GM12878 (cell line): ENCODE measurements at regions not wholly inside any gene's neighbourhood (a gene's known extent, or its start where the extent isn't known, plus 50 kb on each side); places are given as distances from the start of the nearest gene placed in this dataset.

Source experiments
- ATAC-seq: fragments of 200-7000 bp; cut with Tn5 transposase; 3 replicates; pipeline ENCODE4 v1.9.1; 2020; ENCODE audit warnings: mild to moderate bottlenecking, moderate library complexity
- BruUV-seq: library from RNA; stranded (reverse); fragments of 400-500 nt; replicated peaks from 2 replicates; lab custom pipeline; 2021; lab: Mats Ljungman, UMichigan
- CTCF ChIA-PET: fragments of 300-600 bp; sonication (Branson Sonifier 250); formaldehyde crosslinking; extraction: SDS; loops from one replicate; lab custom pipeline; 2021; ENCODE audit warnings: inconsistent platforms; lab: Yijun Ruan, JAX
- POLR2A ChIA-PET: fragments of 350-600 bp; formaldehyde crosslinking; extraction: SDS; loops from one replicate; lab custom pipeline; 2021; ENCODE audit warnings: inconsistent platforms; lab: Charles Lee
- RAD21 ChIA-PET: fragments of 300-600 bp; sonication (Branson Sonifier 250); formaldehyde crosslinking; loops from one replicate; lab custom pipeline; 2023; ENCODE audit warnings: antibody characterized with exemption; ENCODE audit not compliant: unreplicated experiment; lab: Charles Lee
- SMC1A ChIA-PET: fragments of 300-600 bp; sonication (Branson Sonifier 250); formaldehyde crosslinking; loops from one replicate; lab custom pipeline; 2023; ENCODE audit not compliant: unreplicated experiment, uncharacterized antibody; lab: Charles Lee
- DNase-seq: peaks from one replicate; pipeline ENCODE4 v3.0.0-alpha.2; 2011; ENCODE audit warnings: low read depth, low spot score
- FAIRE-seq: peaks from 3 replicates; lab custom pipeline; 2011; peaks lifted over from hg19 to GRCh38; lab: Jason Lieb, UNC
- H2AFZ ChIP-seq: 2 replicates; pipeline ENCODE4 v1.6.0; 2011; ENCODE audit warnings: low read depth, low read length, control low read depth; ENCODE audit not compliant: control insufficient read depth
- H3K27ac ChIP-seq: 2 replicates; pipeline ENCODE4 v1.5.1; 2011; ENCODE audit warnings: control low read depth; ENCODE audit not compliant: control insufficient read depth, insufficient read depth
- H3K27me3 ChIP-seq, 2 experiments: replicated peaks in 1 of 2; 2 replicates each; pipeline versions ENCODE4 v1.6.0 to v1.6.1; 2011; ENCODE audit warnings: low read length in 1 of 2; ENCODE audit not compliant: control insufficient read depth in 2 of 2, insufficient read depth in 2 of 2
- H3K36me3 ChIP-seq, 2 experiments: 2 replicates each; pipeline ENCODE4 v1.5.1; 2011; ENCODE audit warnings: low read length in 1 of 2; ENCODE audit not compliant: control insufficient read depth in 2 of 2, insufficient read depth in 2 of 2
- H3K4me1 ChIP-seq: 2 replicates; pipeline ENCODE4 v1.6.1; 2011; ENCODE audit warnings: mild to moderate bottlenecking, low read length, moderate library complexity, mixed read lengths; ENCODE audit not compliant: control insufficient read depth, insufficient read depth
- H3K4me2 ChIP-seq: 2 replicates; pipeline ENCODE4 v1.6.0; 2011; ENCODE audit warnings: control low read depth; ENCODE audit not compliant: control insufficient read depth, insufficient read depth
- H3K4me3 ChIP-seq: fragments of 200-600 bp; sonication (generic); 2 replicates; pipeline ENCODE4 v1.5.1; 2016
- H3K79me2 ChIP-seq: 2 replicates; pipeline ENCODE4 v1.6.0; 2011; ENCODE audit warnings: low read length; ENCODE audit not compliant: control insufficient read depth, insufficient read depth
- H3K9ac ChIP-seq: 2 replicates; pipeline ENCODE4 v1.8.0; 2011; ENCODE audit warnings: low read length, control low read depth, mixed read lengths; ENCODE audit not compliant: control insufficient read depth, insufficient read depth
- H3K9me3 ChIP-seq: replicated peaks from 3 replicates; pipeline ENCODE4 v1.5.1; 2011; ENCODE audit warnings: mild to moderate bottlenecking, low read length; ENCODE audit not compliant: control insufficient read depth, insufficient read depth
- H4K20me1 ChIP-seq: 2 replicates; pipeline ENCODE4 v1.6.0; 2011; ENCODE audit not compliant: control insufficient read depth, insufficient read depth
- BACH1 ChIP-seq: fragments of 450-650 bp; IDR thresholded peaks from 2 replicates; pipeline ENCODE4 v1.6.1; 2017; ENCODE audit warnings: mild to moderate bottlenecking, borderline replicate concordance
- CBX5 ChIP-seq: sonication (generic); IDR thresholded peaks from 2 replicates; pipeline ENCODE4 v1.6.1; 2016; ENCODE audit warnings: low read depth, moderate library complexity, mild to moderate bottlenecking, inconsistent platforms
- CHD1 ChIP-seq: IDR thresholded peaks from 2 replicates; pipeline ENCODE4 v1.6.1; 2012; ENCODE audit warnings: low read depth, low read length, improper control_type of control experiment
- ELK1 ChIP-seq: IDR thresholded peaks from 2 replicates; pipeline ENCODE4 v1.6.1; 2012; ENCODE audit warnings: low read depth, low read length, improper control_type of control experiment
- ETV6 ChIP-seq, 2 experiments: fragments of 450-650 bp in 1 of 2; IDR thresholded peaks in 1 of 2; conservative IDR thresholded peaks in 1 of 2; 2 replicates each; pipeline ENCODE4 v1.6.1; 2014; ENCODE audit warnings: antibody characterized with exemption in 1 of 2, borderline replicate concordance in 1 of 2, low read depth in 1 of 2, mild to moderate bottlenecking in 1 of 2, moderate library complexity in 1 of 2
- MLLT1 ChIP-seq: fragments of 450-650 bp; IDR thresholded peaks from 2 replicates; pipeline ENCODE4 v1.6.1; 2016; ENCODE audit warnings: mild to moderate bottlenecking
- MYB ChIP-seq: fragments of 150-350 bp; IDR thresholded peaks from 2 replicates; pipeline ENCODE4 v1.6.1; 2014; ENCODE audit warnings: mild to moderate bottlenecking, low read depth, low read length, borderline replicate concordance
- REST ChIP-seq: IDR thresholded peaks from 2 replicates; pipeline ENCODE4 v1.6.1; 2012; ENCODE audit warnings: mild to moderate bottlenecking, low read depth, low read length
- RUNX3 ChIP-seq: IDR thresholded peaks from 2 replicates; pipeline ENCODE4 v1.6.1; 2012; ENCODE audit warnings: low read length, inconsistent platforms
- SIN3A ChIP-seq: IDR thresholded peaks from 2 replicates; pipeline ENCODE4 v1.6.1; 2012; ENCODE audit warnings: low read depth, low read length, improper control_type of control experiment
- SREBF2 ChIP-seq: IDR thresholded peaks from 2 replicates; pipeline ENCODE4 v1.6.1; 2012; ENCODE audit warnings: mild to moderate bottlenecking, low read length
- SUZ12 ChIP-seq: fragments of 200-600 bp; sonication (generic); IDR thresholded peaks from one replicate; pipeline ENCODE4 v1.6.1; 2018; ENCODE audit warnings: antibody characterized with exemption, mild to moderate bottlenecking; ENCODE audit not compliant: unreplicated experiment
- TARDBP ChIP-seq: IDR thresholded peaks from 2 replicates; pipeline ENCODE4 v1.6.1; 2016; ENCODE audit warnings: borderline replicate concordance
- TCF3 ChIP-seq: IDR thresholded peaks from 2 replicates; pipeline ENCODE4 v1.6.1; 2012; ENCODE audit warnings: low read depth, mild to moderate bottlenecking, low read length, borderline replicate concordance; ENCODE audit not compliant: insufficient read depth
- ZNF274 ChIP-seq: IDR thresholded peaks from one replicate; pipeline ENCODE4 v1.8.0; 2011; ENCODE audit not compliant: insufficient read length, insufficient read depth
- WGBS: methylation state at CpG from one replicate; pipeline ENCODE4 v1.1.6; 2016; ENCODE audit warnings: low lambda C conversion rate; ENCODE audit not compliant: insufficient replicate concordance, insufficient coverage; ENCODE audit errors: missing lambda C conversion rate; 5-methylcytosine and 5-hydroxymethylcytosine counted together
- in situ Hi-C: fragments of 300-500 bp; cut with MboI; formaldehyde crosslinking; loops from 9 replicates; pipeline ENCODE4 v1.14.3; 2018; ENCODE audit warnings: mixed read lengths
- intact Hi-C: fragments of 100-400 bp; cut with micrococcal nuclease; formaldehyde crosslinking; loops from one replicate; pipeline ENCODE4 v1.14.2; 2022; ENCODE audit not compliant: unreplicated experiment
- TF ChIP-seq, protein P1 (sequence below): IDR thresholded peaks from 2 replicates; pipeline ENCODE4 v1.6.1; 2011; ENCODE audit warnings: low read depth, low read length, improper control_type of control experiment, borderline replicate concordance

DNA sequence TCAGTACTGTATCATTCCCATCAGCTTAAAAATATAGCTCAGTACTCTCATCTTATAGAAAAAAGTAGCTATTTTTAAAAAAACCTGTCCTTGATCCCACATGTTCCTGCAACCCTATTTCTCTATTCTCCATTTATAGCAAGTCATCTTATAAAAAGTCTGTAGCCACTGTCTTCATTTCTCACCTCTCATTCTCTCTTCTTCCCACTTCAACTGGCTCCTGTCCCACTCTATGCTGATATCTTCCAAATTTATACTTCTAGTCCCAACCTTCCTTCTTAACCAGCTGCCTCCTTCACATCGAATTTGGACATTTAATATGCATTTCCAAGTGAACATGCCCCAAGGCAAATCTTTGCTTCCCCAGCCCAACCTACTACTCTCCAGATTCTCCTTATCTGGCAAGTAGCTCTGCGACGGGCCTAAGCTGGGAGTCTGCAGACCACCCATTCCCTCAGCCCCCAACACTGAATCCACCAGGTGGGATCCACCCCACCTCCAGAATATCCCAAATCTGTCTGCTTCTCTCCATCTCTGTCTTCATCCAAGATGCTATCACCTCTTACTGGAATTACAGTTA, 52.0 kb upstream of the TANC2 start:
- Histone ChIP-seq H2AFZ (no peak overlapping the region), H3K27ac (no peak overlapping the region), H3K27me3 (no peaks in the 10 kb centered on the region; a peak in 2 of 4 replicates), H3K4me3 (no peak overlapping the region), H3K4me2 (no peak overlapping the region), H3K9me3 (no peaks in the 10 kb centered on the region), H3K9ac (no peak overlapping the region), H3K36me3 (no peaks in the 10 kb centered on the region), H4K20me1 (no peaks in the 10 kb centered on the region), H3K4me1 (no peaks in the 10 kb centered on the region), H3K79me2 (no peaks in the 10 kb centered on the region)
- WGBS, result 40% methylated on average over 3 of the region's 3 CpGs
- ChIA-PET SMC1A (interaction anchor here (0.6 kb wide), 2 partner anchors 411 to 585 kb away, joined by 3 read pairs; no protein-coding TSS in a partner anchor), RAD21 (no interaction called here), CTCF (no interaction called here), POLR2A (no interaction called here)
- BruUV-seq, result no TSS peak
- FAIRE-seq (no peak), DNase-seq (no peak), ATAC-seq (no peak)
- intact Hi-C loops (no loop called here), in situ Hi-C loops (no loop called here)
- TF ChIP-seq RUNX3 (no peak), ETV6 (conservative IDR thresholded peaks at IDR 0.05 in 1 of 2, IDR thresholded peaks at IDR 0.05 in 1 of 2; ENCODE audit: borderline replicate concordance in 1 of 2, low read depth in 1 of 2) (no peak), MYB (no peak), CHD1 (no peak), SIN3A (no peak), ZNF274 (no peak), MLLT1 (no peak), TCF3 (no peak), ELK1 (no peak), CBX5 (no peak), BACH1 (no peak), SUZ12 (no peak), REST (no peak), SREBF2 (no peak), TARDBP (no peak)
- TF ChIP-seq, protein P1, sequence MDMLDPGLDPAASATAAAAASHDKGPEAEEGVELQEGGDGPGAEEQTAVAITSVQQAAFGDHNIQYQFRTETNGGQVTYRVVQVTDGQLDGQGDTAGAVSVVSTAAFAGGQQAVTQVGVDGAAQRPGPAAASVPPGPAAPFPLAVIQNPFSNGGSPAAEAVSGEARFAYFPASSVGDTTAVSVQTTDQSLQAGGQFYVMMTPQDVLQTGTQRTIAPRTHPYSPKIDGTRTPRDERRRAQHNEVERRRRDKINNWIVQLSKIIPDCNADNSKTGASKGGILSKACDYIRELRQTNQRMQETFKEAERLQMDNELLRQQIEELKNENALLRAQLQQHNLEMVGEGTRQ, result no peak
